ENCODE measurements at regions not wholly inside any gene's neighbourhood (a gene's known extent, or its start where the extent isn't known, plus 50 kb on each side); places are given as distances from the start of the nearest gene placed in this dataset.

GRCh38 chr4:144582975-144583374 is 63.0 kb upstream of the HHIP start:
- DNase-seq (ENCODE audit: low read depth) = no peak
- H3K4me3 ChIP-seq (ENCODE audit: low read depth, low read length) = no peak overlapping the region
- in situ Hi-C loops (cut with HindIII; ENCODE audit: low sequenced_read_pairs) = no loop called here
- no peak for TF ChIP-seq CTCF (IDR thresholded peaks at IDR 0.05; ENCODE audit: low read depth, low read length, missing control alignments)

- no peak overlapping the region for H3K4me3 ChIP-seq (ENCODE audit: low read depth, low read length)
- DNase-seq (ENCODE audit: low read depth) = no peak
- TF ChIP-seq CTCF (IDR thresholded peaks at IDR 0.05; ENCODE audit: low read depth, low read length, missing control alignments) = no peak
- in situ Hi-C loops (cut with HindIII; ENCODE audit: low sequenced_read_pairs) = no loop called here
These were observed 62.3 kb upstream of the HHIP start for GRCh38 chr4:144583658-144584057.

- in situ Hi-C loops (cut with HindIII; ENCODE audit: low sequenced_read_pairs) = no loop called here
- peak; percentile 13 for TF ChIP-seq CTCF (IDR thresholded peaks at IDR 0.05; ENCODE audit: low read depth, low read length, missing control alignments)
- DNase-seq (ENCODE audit: low read depth) = no peak
- no peak overlapping the region for H3K4me3 ChIP-seq (ENCODE audit: low read depth, low read length)
These were observed 61.5 kb upstream of the HHIP start for GRCh38 chr4:144584428-144584827.

GRCh38 chr4:144589512-144589911 is 56.4 kb upstream of the HHIP start:
- no peak for TF ChIP-seq CTCF (IDR thresholded peaks at IDR 0.05; ENCODE audit: low read depth, low read length, missing control alignments)
- no peak for DNase-seq (ENCODE audit: low read depth)
- H3K4me3 ChIP-seq (ENCODE audit: low read depth, low read length) = no peak overlapping the region
- in situ Hi-C loops (cut with HindIII; ENCODE audit: low sequenced_read_pairs) = no loop called here

GRCh38 chr4:144590020-144590419 is 55.9 kb upstream of the HHIP start:
- H3K4me3 ChIP-seq (ENCODE audit: low read depth, low read length) = no peak overlapping the region
- DNase-seq (ENCODE audit: low read depth) = no peak
- in situ Hi-C loops (cut with HindIII; ENCODE audit: low sequenced_read_pairs) = no loop called here
- no peak for TF ChIP-seq CTCF (IDR thresholded peaks at IDR 0.05; ENCODE audit: low read depth, low read length, missing control alignments)

- peak; percentile 63 for DNase-seq (ENCODE audit: low read depth)
- no peak overlapping the region for H3K4me3 ChIP-seq (ENCODE audit: low read depth, low read length)
- TF ChIP-seq CTCF (IDR thresholded peaks at IDR 0.05; ENCODE audit: low read depth, low read length, missing control alignments) = no peak
- in situ Hi-C loops (cut with HindIII; ENCODE audit: low sequenced_read_pairs) = no loop called here
These were observed 54.6 kb upstream of the HHIP start for GRCh38 chr4:144591401-144591800.

GRCh38 chr4:144592264-144592663 is 53.7 kb upstream of the HHIP start:
- no peak for DNase-seq (ENCODE audit: low read depth)
- no peak for TF ChIP-seq CTCF (IDR thresholded peaks at IDR 0.05; ENCODE audit: low read depth, low read length, missing control alignments)
- no peak overlapping the region for H3K4me3 ChIP-seq (ENCODE audit: low read depth, low read length)
- in situ Hi-C loops (cut with HindIII; ENCODE audit: low sequenced_read_pairs) = no loop called here

Data from astrocyte of the cerebellum (primary cell).